ENCODE measurements at regions not wholly inside any gene's neighbourhood (a gene's known extent, or its start where the extent isn't known, plus 50 kb on each side); places are given as distances from the start of the nearest gene placed in this dataset.
"Not testable (repeated sequence)": the region's sequence is repeated elsewhere in the genome, so short reads cannot be mapped to it uniquely, and the experiment has no call there.

- Histone ChIP-seq H3K4me3 (no peak overlapping the region), H3K27me3 (no peaks in the 10 kb centered on the region), H3K4me1 (ENCODE audit: low read depth) (no peaks in the 10 kb centered on the region), H3K27ac (no peak overlapping the region), H3K36me3 (no peaks in the 10 kb centered on the region), H3K9me3 (ENCODE audit: low read depth) (no peaks in the 10 kb centered on the region)
- no peak for TF ChIP-seq CTCF (IDR thresholded peaks at IDR 0.05; ENCODE audit: low read depth, low read length)
- no peak for DNase-seq (ENCODE audit: low read depth in 1 of 2, low spot score in 1 of 2)
Measured at GRCh38 chr12:68984796-68985573, 52.0 kb upstream of the CPM start.

- not testable (repeated sequence) for H3K4me3 ChIP-seq; DNase-seq (ENCODE audit: low read depth in 1 of 2, low spot score in 1 of 2); H3K27ac ChIP-seq; H3K4me1 ChIP-seq (ENCODE audit: low read depth); H3K27me3 ChIP-seq; H3K9me3 ChIP-seq (ENCODE audit: low read depth); H3K36me3 ChIP-seq
Measured at GRCh38 chr12:68997526-68997925, 64.6 kb upstream of the CPM start.

- Histone ChIP-seq H3K4me1 (ENCODE audit: low read depth) (peaks cover 3% of the 10 kb centered on the region), H3K36me3 (no peaks in the 10 kb centered on the region), H3K27ac (no peak overlapping the region), H3K4me3 (no peak overlapping the region), H3K9me3 (ENCODE audit: low read depth) (no peaks in the 10 kb centered on the region), H3K27me3 (no peaks in the 10 kb centered on the region)
- no peak for DNase-seq (ENCODE audit: low read depth in 1 of 2, low spot score in 1 of 2)
- no peak for TF ChIP-seq CTCF (IDR thresholded peaks at IDR 0.05; ENCODE audit: low read depth, low read length)
Measured at GRCh38 chr12:68998041-68998440, 65.1 kb upstream of the CPM start.

GRCh38 chr12:69000074-69000473, 67.1 kb upstream of the CPM start:
- no peak overlapping the region for H3K27ac ChIP-seq
- no peak for TF ChIP-seq CTCF (IDR thresholded peaks at IDR 0.05; ENCODE audit: low read depth, low read length)

GRCh38 chr12:69000540-69001243, 67.7 kb upstream of the CPM start:
- peak in 1 of 2 donors; percentile 18 for DNase-seq (ENCODE audit: low read depth in 1 of 2, low spot score in 1 of 2)
- no peak for TF ChIP-seq CTCF (IDR thresholded peaks at IDR 0.05; ENCODE audit: low read depth, low read length)
- H3K36me3 ChIP-seq = no peaks in the 10 kb centered on the region
- peaks cover 5% of the 10 kb centered on the region for H3K4me1 ChIP-seq (ENCODE audit: low read depth)
- H3K4me3 ChIP-seq = no peak overlapping the region
- H3K9me3 ChIP-seq (ENCODE audit: low read depth) = no peaks in the 10 kb centered on the region
- no peak overlapping the region for H3K27ac ChIP-seq
- no peaks in the 10 kb centered on the region for H3K27me3 ChIP-seq

More at GRCh38 chr12:69000074-69000473, 67.1 kb upstream of the CPM start:
- Histone ChIP-seq H3K36me3 (no peaks in the 10 kb centered on the region), H3K4me1 (ENCODE audit: low read depth) (peaks cover 5% of the 10 kb centered on the region), H3K27me3 (no peaks in the 10 kb centered on the region), H3K9me3 (ENCODE audit: low read depth) (no peaks in the 10 kb centered on the region), H3K4me3 (no peak overlapping the region)
- no peak for DNase-seq (ENCODE audit: low read depth in 1 of 2, low spot score in 1 of 2)

GRCh38 chr12:69001251-69001650, 68.3 kb upstream of the CPM start:
- DNase-seq (ENCODE audit: low read depth in 1 of 2, low spot score in 1 of 2) = no peak
- H3K27ac ChIP-seq = no peak overlapping the region
- no peaks in the 10 kb centered on the region for H3K27me3 ChIP-seq
- TF ChIP-seq CTCF (IDR thresholded peaks at IDR 0.05; ENCODE audit: low read depth, low read length) = no peak
- H3K4me1 ChIP-seq (ENCODE audit: low read depth) = peaks cover 5% of the 10 kb centered on the region
- no peaks in the 10 kb centered on the region for H3K9me3 ChIP-seq (ENCODE audit: low read depth)
- no peaks in the 10 kb centered on the region for H3K36me3 ChIP-seq
- H3K4me3 ChIP-seq = no peak overlapping the region
